ENCODE measurements at regions not wholly inside any gene's neighbourhood (a gene's known extent, or its start where the extent isn't known, plus 50 kb on each side); places are given as distances from the start of the nearest gene placed in this dataset.

DNA sequence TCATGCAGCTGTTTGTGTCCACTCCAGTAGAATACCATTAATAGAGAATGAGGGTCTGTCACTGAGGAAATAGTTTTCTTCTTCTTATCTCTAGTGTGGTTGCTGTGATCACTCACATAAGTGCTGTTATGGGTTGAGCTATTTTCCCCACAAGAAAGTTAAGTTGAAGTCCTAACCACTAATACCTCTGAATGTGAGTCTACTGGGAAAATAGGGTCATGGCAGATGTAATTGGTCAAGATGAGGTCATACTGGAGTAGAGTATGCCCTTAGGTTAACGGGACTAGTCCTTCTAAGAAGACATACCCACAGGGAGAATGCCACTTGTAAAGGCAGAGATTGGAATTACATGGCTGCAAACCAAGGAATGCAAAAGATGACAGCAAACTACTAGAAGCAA lies 70.5 kb upstream of the COL24A1 start:
- no peak for DNase-seq

DNA sequence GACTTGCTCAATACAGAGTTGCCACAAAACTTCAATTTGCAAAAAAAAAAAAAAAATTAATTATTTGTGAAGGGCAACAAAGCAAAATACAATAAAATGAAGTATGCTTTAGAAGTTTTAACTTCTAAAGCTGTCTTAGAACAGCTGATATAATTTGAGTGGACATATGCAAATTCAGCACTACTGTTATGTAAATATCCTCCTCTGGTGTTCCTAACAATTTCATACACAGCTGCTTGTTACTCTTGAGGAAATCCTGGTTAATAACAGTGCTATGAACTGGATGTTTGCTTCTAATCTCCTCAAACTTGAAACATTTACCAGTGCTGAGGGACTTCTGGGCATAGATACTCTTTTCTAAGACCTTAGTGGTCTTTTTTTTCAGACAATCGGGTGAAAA lies 69.6 kb upstream of the COL24A1 start:
- no peak for DNase-seq

DNA sequence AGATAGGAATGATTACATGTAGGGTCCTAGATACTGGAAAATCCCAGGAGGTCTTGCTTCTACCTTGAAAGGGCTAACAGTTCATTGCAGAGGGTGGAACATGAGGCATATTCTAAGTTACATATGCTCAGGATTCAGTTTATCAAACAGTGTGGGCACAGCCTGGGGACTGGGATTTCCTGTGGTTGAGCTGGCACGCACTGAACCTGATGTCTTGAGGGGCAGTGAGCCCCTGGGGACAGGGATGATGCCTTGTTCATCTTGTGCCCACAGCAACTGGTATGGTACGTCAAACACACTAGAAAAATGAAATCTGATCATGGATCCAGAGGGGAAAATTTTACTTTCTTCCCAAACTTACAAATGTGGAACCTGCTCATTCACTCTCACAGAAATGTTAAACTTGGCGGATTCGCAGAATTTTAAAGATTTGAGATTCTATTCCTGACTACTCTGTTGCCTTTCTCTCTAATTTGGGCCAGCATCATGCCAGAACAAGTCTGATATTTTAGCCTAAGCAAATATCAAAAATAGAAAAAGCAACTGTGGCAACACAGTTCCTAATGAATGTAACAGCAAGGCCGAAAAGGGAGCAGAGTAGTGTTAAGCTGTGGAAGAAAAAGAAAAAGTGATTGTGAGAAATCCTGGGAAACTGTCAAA lies 68.2 kb upstream of the COL24A1 start:
- no peak for DNase-seq

DNA sequence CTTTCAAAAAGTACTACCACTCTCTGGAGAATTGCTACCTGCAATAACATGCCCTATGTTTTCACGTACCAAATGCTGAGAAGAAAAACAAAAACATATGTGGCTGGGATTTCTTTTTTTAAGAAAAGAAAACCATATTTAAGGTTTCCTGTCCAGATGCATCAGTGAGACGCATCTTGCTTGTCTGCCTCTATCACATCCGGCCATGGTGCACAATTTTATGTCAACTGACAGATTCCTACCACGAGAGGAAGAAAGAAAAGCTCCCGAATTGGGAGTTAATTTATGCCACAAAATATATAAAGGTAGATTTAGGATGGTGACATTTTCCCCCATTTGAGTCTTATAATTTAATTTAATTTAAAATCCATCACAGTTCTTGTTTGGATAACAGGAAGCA lies 62.3 kb upstream of the COL24A1 start:
- DNase-seq, result no peak

DNA sequence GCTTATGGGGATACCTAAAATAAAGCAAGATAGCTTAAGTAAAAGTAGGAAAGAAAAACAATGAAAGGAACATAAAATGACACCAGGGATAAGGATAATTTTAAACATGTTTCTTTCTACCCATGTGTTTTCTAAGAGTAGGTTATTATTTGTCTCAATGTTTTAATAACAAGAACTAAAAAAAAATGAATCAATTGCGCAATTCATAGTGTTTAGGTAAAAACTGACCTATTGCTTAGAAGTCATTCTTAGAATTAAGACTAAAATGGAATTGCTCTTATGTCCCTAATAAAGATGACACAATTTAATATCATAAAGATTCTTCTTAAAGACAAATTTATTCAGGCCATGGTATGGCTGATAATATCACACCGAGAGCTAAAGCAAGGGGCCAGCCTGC lies 58.0 kb upstream of the COL24A1 start:
- DNase-seq, result no peak

DNA sequence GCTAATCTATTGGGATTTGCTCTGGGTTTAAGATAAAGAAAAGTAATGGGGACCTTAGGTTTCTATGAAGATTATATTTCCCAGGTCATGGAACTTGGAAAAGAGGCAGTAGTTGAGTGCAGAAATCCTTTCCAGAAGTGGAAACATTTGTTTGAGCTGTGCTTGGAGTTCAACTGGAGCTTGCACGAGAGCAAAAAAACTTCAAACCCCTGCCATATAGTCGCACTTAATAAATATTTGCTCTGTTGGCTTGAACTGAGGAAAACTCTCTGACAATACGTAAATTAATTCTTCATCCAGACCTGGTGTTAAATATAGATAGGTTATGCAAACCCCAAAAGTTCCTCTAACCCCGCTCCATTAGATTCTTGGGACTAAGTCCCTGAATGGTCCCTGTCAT lies 52.8 kb upstream of the COL24A1 start:
- DNase-seq, result no peak

DNA sequence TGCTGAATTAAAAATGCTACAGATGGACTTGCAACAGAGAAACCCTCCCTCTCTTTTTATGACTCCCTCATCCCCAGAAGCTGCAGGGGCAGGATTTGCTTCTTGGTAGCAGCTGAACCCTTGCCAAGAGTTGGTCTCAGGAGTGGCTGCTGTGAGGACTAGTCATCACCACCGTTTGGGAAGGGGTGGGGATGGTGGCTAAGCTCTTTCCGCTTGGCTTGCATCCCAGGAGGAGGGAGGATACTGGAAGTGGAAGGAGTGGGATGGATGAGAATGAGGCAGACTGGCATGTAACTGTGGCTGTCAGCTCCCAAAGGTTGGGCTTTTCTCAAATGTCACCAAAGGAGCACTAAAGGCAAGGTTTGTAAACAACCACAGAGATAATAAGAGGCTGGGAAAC lies 50.8 kb upstream of the COL24A1 start:
- peak; percentile 78 for DNase-seq
